PC-9 (cell line): ENCODE measurements at regions not wholly inside any gene's neighbourhood (a gene's known extent, or its start where the extent isn't known, plus 50 kb on each side); places are given as distances from the start of the nearest gene placed in this dataset.

Source experiments
- BruUV-seq: library from RNA; stranded (reverse); fragments of 400-500 nt; replicated peaks from 2 replicates; lab custom pipeline; 2021; lab: Mats Ljungman, UMichigan
- CTCF ChIA-PET: fragments of 300-600 bp; sonication (Branson Sonifier 250); formaldehyde crosslinking; loops from one replicate; lab custom pipeline; 2022; ENCODE audit warnings: antibody characterized with exemption; lab: Charles Lee
- POLR2A ChIA-PET: fragments of 300-600 bp; sonication (Branson Sonifier 250); formaldehyde crosslinking; loops from one replicate; lab custom pipeline; 2022; ENCODE audit warnings: antibody characterized with exemption; ENCODE audit not compliant: unreplicated experiment; lab: Charles Lee
- DNase-seq, 2 experiments: peaks; one replicate each; pipeline versions ENCODE4 v3.0.0 to v3.0.0-alpha.2; 2015 to 2022; ENCODE audit warnings: mixed read lengths in 1 of 2
- H2AFZ ChIP-seq: fragments of 200-600 bp; sonication (generic); 2 replicates; pipeline ENCODE4 v1.8.1; 2017; ENCODE audit warnings: antibody characterized with exemption
- H3F3A ChIP-seq: fragments of 200-600 bp; sonication (generic); 2 replicates; pipeline ENCODE4 v1.8.1; 2017; ENCODE audit warnings: antibody characterized with exemption, mild to moderate bottlenecking, low read depth; ENCODE audit not compliant: insufficient read depth
- H3K27ac ChIP-seq: fragments of 200-600 bp; sonication (generic); 2 replicates; pipeline ENCODE4 v1.6.1; 2016; ENCODE audit warnings: mixed run types
- H3K27me3 ChIP-seq: fragments of 200-600 bp; sonication (generic); 2 replicates; pipeline ENCODE4 v1.6.1; 2016; ENCODE audit warnings: low read depth, mixed run types; ENCODE audit not compliant: insufficient read depth
- H3K36me3 ChIP-seq: fragments of 200-600 bp; sonication (generic); 2 replicates; pipeline ENCODE4 v1.6.1; 2016; ENCODE audit warnings: low read depth, mixed run types
- H3K4me1 ChIP-seq: fragments of 200-600 bp; sonication (generic); replicated peaks from 2 replicates; pipeline ENCODE4 v1.6.1; 2016; ENCODE audit warnings: mixed run types; ENCODE audit not compliant: insufficient read depth
- H3K4me2 ChIP-seq: fragments of 200-600 bp; sonication (generic); 2 replicates; pipeline ENCODE4 v1.6.1; 2017; ENCODE audit warnings: mixed run types
- H3K4me3 ChIP-seq: fragments of 200-600 bp; sonication (generic); 2 replicates; pipeline ENCODE4 v1.6.1; 2016; ENCODE audit warnings: mixed run types
- H3K79me2 ChIP-seq: fragments of 200-600 bp; sonication (generic); 2 replicates; pipeline ENCODE4 v1.6.1; 2017; ENCODE audit warnings: low read depth, mixed run types
- H3K9me2 ChIP-seq: fragments of 200-600 bp; sonication (generic); 2 replicates; pipeline ENCODE4 v1.8.1; 2017; ENCODE audit warnings: mild to moderate bottlenecking; ENCODE audit not compliant: insufficient read depth
- H3K9me3 ChIP-seq: fragments of 200-600 bp; sonication (generic); 2 replicates; pipeline ENCODE4 v1.8.1; 2016; ENCODE audit warnings: low read depth; ENCODE audit not compliant: insufficient read depth
- H4K20me1 ChIP-seq: fragments of 200-600 bp; sonication (generic); 2 replicates; pipeline ENCODE4 v1.8.1; 2017; ENCODE audit not compliant: insufficient read depth
- EZH2 ChIP-seq: fragments of 200-600 bp; sonication (generic); IDR thresholded peaks from 2 replicates; pipeline ENCODE4 v1.8.0; 2017; ENCODE audit warnings: antibody characterized with exemption, low read depth
- intact Hi-C: fragments of 100-400 bp; cut with micrococcal nuclease; formaldehyde crosslinking; loops from one replicate; pipeline ENCODE4 v1.10.0; 2022; ENCODE audit not compliant: unreplicated experiment
- TF ChIP-seq, protein P1 (sequence below): fragments of 200-600 bp; sonication (generic); conservative IDR thresholded peaks from 2 replicates; pipeline ENCODE4 v1.6.1; 2017; ENCODE audit warnings: mixed run types, antibody characterized with exemption, mild to moderate bottlenecking, moderate library complexity

DNA sequence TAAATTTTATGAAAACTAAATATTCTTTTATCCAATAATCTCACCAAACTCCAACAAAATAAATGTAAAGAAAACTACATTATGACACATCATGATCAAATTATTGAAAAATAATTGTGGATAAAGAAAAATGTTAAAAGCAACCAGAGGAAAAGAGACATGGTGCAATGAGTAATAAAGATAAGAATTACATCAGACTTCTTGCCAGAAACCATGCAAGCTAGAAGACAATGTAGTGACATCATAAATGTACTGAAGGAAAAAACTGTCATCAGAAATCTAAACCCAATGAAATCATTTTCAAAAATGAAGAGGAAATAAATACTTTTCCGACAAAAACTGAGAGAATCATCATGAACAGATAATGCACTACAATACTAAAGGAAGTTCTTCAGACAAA is 135.9 kb upstream of the EOLA2 start:
- no peaks in the 10 kb centered on the region for H3K36me3 ChIP-seq
- no peaks in the 10 kb centered on the region for H3K27me3 ChIP-seq
- intact Hi-C loops = no loop called here
- peaks cover 9% of the 10 kb centered on the region for H3K9me3 ChIP-seq
- no peak overlapping the region for H3K27ac ChIP-seq
- H4K20me1 ChIP-seq = no peaks in the 10 kb centered on the region
- no peak for TF ChIP-seq EZH2
- TF ChIP-seq, protein P1, sequence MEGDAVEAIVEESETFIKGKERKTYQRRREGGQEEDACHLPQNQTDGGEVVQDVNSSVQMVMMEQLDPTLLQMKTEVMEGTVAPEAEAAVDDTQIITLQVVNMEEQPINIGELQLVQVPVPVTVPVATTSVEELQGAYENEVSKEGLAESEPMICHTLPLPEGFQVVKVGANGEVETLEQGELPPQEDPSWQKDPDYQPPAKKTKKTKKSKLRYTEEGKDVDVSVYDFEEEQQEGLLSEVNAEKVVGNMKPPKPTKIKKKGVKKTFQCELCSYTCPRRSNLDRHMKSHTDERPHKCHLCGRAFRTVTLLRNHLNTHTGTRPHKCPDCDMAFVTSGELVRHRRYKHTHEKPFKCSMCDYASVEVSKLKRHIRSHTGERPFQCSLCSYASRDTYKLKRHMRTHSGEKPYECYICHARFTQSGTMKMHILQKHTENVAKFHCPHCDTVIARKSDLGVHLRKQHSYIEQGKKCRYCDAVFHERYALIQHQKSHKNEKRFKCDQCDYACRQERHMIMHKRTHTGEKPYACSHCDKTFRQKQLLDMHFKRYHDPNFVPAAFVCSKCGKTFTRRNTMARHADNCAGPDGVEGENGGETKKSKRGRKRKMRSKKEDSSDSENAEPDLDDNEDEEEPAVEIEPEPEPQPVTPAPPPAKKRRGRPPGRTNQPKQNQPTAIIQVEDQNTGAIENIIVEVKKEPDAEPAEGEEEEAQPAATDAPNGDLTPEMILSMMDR = no peak
- H3K4me3 ChIP-seq = no peak overlapping the region
- H2AFZ ChIP-seq = no peak overlapping the region
- no peak overlapping the region for H3K4me2 ChIP-seq
- no peaks in the 10 kb centered on the region for H3K9me2 ChIP-seq
- BruUV-seq = no TSS peak
- POLR2A ChIA-PET = no interaction called here
- no peaks in the 10 kb centered on the region for H3K79me2 ChIP-seq
- CTCF ChIA-PET = no interaction called here
- DNase-seq = no peak
- no peaks in the 10 kb centered on the region for H3K4me1 ChIP-seq
- H3F3A ChIP-seq = no peaks in the 10 kb centered on the region; the same call in 1 of the 2 replicates

DNA sequence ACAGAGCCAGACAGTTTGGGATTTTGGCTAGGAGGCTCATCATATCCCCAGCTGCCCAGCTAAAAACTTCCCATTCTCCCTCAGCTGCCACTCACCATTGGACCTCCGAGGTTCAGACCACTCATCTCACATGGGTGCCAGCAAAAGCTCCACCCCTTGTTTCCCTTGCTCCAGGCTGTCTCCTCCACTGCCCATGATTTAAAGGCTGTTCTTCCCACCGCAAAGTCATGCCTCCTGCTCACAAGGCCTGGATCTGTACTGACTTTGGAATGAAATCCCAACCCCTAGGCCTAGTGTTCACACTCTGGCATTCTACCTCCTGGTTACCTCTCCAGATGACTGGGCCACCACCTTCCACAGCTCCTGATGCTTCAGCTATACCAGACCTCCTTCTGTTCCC is 142.2 kb upstream of the EOLA2 start:
- DNase-seq = no peak
- Histone ChIP-seq H3K9me3 (no peaks in the 10 kb centered on the region), H3F3A (no peaks in the 10 kb centered on the region), H3K27me3 (no peaks in the 10 kb centered on the region), H3K27ac (no peak overlapping the region), H3K4me1 (no peaks in the 10 kb centered on the region), H2AFZ (no peak overlapping the region), H3K79me2 (no peaks in the 10 kb centered on the region), H4K20me1 (no peaks in the 10 kb centered on the region), H3K4me3 (no peak overlapping the region), H3K9me2 (no peaks in the 10 kb centered on the region), H3K4me2 (no peak overlapping the region), H3K36me3 (no peaks in the 10 kb centered on the region)
- no peak for TF ChIP-seq EZH2
- TF ChIP-seq, protein P1 = no peak
- BruUV-seq = no TSS peak
- intact Hi-C loops = no loop called here
- CTCF ChIA-PET = no interaction called here
- POLR2A ChIA-PET = no interaction called here

DNA sequence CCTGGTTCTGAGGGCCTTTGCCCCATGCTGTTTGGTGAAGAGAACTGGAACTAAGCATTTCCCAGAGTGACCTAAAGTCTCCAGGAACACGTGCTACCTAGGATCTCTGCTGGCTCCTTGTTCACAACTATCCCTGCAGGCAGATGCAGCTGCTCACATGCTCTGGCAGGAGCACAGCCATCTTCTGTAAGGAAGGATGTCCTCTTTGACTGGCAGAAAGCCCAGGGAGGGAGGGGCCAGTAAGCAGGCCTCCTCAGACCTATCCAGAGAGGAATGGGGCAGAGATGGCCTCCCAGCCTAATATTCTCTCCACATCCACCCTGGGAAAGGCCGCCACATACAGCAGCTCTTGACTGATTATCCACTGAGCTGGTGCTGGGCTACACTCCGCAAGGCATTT is 142.8 kb upstream of the EOLA2 start:
- Histone ChIP-seq H2AFZ (no peak overlapping the region), H3K79me2 (no peaks in the 10 kb centered on the region), H3K27ac (no peak overlapping the region), H3K4me2 (no peak overlapping the region), H3K27me3 (no peaks in the 10 kb centered on the region), H3K4me3 (no peak overlapping the region), H3K9me3 (no peaks in the 10 kb centered on the region), H3K9me2 (no peaks in the 10 kb centered on the region), H3K4me1 (no peaks in the 10 kb centered on the region), H3K36me3 (no peaks in the 10 kb centered on the region), H4K20me1 (no peaks in the 10 kb centered on the region), H3F3A (no peaks in the 10 kb centered on the region)
- POLR2A ChIA-PET = no interaction called here
- CTCF ChIA-PET = no interaction called here
- no peak for DNase-seq
- intact Hi-C loops = no loop called here
- no TSS peak for BruUV-seq
- TF ChIP-seq EZH2 = no peak
- TF ChIP-seq, protein P1 = no peak
